ENCODE measurements at regions not wholly inside any gene's neighbourhood (a gene's known extent, or its start where the extent isn't known, plus 50 kb on each side); places are given as distances from the start of the nearest gene placed in this dataset.

GRCh38 chr14:66038618-66039017 lies 447.6 kb upstream of the CCDC196 start:
- H3K4me1 Mint-ChIP-seq (ENCODE audit: low read depth): no peaks in the 10 kb centered on the region
- no peak overlapping the region for H3K4me3 Mint-ChIP-seq
- H3K9me3 Mint-ChIP-seq: no peaks in the 10 kb centered on the region
- no peaks in the 10 kb centered on the region for H3K27me3 Mint-ChIP-seq
- no peaks in the 10 kb centered on the region for H3K36me3 Mint-ChIP-seq (ENCODE audit: low read depth)
- no peak overlapping the region for H3K27ac Mint-ChIP-seq

GRCh38 chr14:66039495-66039894 lies 446.7 kb upstream of the CCDC196 start:
- Mint-ChIP-seq H3K27ac (no peak overlapping the region), H3K4me1 (ENCODE audit: low read depth) (no peaks in the 10 kb centered on the region)

GRCh38 chr14:66041582-66041981 lies 444.6 kb upstream of the CCDC196 start:
- Mint-ChIP-seq H3K36me3 (ENCODE audit: low read depth) (no peaks in the 10 kb centered on the region), H3K4me3 (no peak overlapping the region), H3K27me3 (no peaks in the 10 kb centered on the region), H3K4me1 (ENCODE audit: low read depth) (no peaks in the 10 kb centered on the region), H3K9me3 (no peaks in the 10 kb centered on the region), H3K27ac (no peak overlapping the region)

More at GRCh38 chr14:66039495-66039894, 446.7 kb upstream of the CCDC196 start:
- no peaks in the 10 kb centered on the region for H3K27me3 Mint-ChIP-seq
- no peaks in the 10 kb centered on the region for H3K36me3 Mint-ChIP-seq (ENCODE audit: low read depth)
- H3K4me3 Mint-ChIP-seq: no peak overlapping the region
- H3K9me3 Mint-ChIP-seq: no peaks in the 10 kb centered on the region

GRCh38 chr14:66043921-66044320 lies 442.2 kb upstream of the CCDC196 start:
- Mint-ChIP-seq H3K4me3 (no peak overlapping the region), H3K9me3 (no peaks in the 10 kb centered on the region), H3K27me3 (no peaks in the 10 kb centered on the region), H3K36me3 (ENCODE audit: low read depth) (no peaks in the 10 kb centered on the region), H3K27ac (no peak overlapping the region), H3K4me1 (ENCODE audit: low read depth) (no peaks in the 10 kb centered on the region)

DNA sequence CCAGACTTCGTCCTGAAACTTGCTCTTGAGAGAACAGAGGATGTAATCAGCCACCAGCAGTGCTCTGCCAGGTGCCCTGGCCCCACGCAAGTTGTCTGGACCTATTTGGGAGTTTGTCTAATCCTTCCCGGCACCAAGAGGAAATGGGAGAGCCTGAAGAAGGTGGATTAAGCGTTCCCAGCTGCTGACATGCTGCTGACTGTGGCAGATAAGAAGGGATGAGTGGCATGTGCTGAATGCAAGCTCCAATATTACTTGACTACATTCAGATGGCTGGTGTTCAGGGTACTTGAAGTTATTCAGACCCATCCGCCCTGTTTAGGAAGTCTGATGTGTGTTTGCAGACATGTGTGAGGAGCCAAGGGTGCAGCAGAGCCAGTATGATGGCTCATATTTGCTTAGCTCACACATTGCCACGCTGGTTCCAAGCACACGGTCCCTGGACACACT lies 440.6 kb upstream of the CCDC196 start:
- no peaks in the 10 kb centered on the region for H3K36me3 Mint-ChIP-seq (ENCODE audit: low read depth)
- H3K4me3 Mint-ChIP-seq: no peak overlapping the region
- no peak overlapping the region for H3K27ac Mint-ChIP-seq

DNA sequence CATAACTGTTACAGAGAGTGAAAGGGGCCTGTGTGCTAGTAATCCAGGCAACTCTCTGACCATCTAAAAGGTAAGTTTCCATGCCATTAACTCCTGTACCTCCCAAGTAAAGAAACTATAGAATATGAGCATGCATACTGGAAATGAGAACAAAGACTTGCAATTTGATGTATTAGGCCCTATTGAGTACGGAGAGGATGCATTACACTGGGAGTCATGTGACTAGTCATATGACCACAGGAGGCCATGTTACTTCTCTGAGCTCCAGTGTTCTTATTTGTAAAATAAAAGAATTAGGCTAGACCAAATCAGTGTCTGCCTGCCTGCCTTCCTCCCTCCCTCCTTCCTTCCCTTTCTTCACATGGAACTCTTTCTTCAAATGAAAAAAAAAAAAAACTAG lies 440.1 kb upstream of the CCDC196 start:
- Mint-ChIP-seq H3K4me3 (no peak overlapping the region), H3K36me3 (ENCODE audit: low read depth) (no peaks in the 10 kb centered on the region), H3K4me1 (ENCODE audit: low read depth) (no peaks in the 10 kb centered on the region), H3K9me3 (no peaks in the 10 kb centered on the region), H3K27ac (no peak overlapping the region), H3K27me3 (peaks cover 4% of the 10 kb centered on the region)

More for the DNA sequence above, 440.6 kb upstream of the CCDC196 start:
- H3K27me3 Mint-ChIP-seq: peaks cover 4% of the 10 kb centered on the region
- no peaks in the 10 kb centered on the region for H3K9me3 Mint-ChIP-seq
- H3K4me1 Mint-ChIP-seq (ENCODE audit: low read depth): no peaks in the 10 kb centered on the region

- H3K4me3 Mint-ChIP-seq: no peak overlapping the region
- H3K4me1 Mint-ChIP-seq (ENCODE audit: low read depth): no peaks in the 10 kb centered on the region
- peaks cover 4% of the 10 kb centered on the region for H3K27me3 Mint-ChIP-seq
- no peaks in the 10 kb centered on the region for H3K36me3 Mint-ChIP-seq (ENCODE audit: low read depth)
- H3K9me3 Mint-ChIP-seq: no peaks in the 10 kb centered on the region
- H3K27ac Mint-ChIP-seq: no peak overlapping the region
These were observed 439.6 kb upstream of the CCDC196 start for GRCh38 chr14:66046591-66046990.

GRCh38 chr14:66056268-66056907 lies 429.8 kb upstream of the CCDC196 start:
- Mint-ChIP-seq H3K4me1 (ENCODE audit: low read depth) (peaks cover 4% of the 10 kb centered on the region), H3K27me3 (no peaks in the 10 kb centered on the region), H3K36me3 (ENCODE audit: low read depth) (no peaks in the 10 kb centered on the region), H3K27ac (no peak overlapping the region), H3K4me3 (no peak overlapping the region), H3K9me3 (peaks cover 4% of the 10 kb centered on the region)

GRCh38 chr14:66056926-66057552 lies 429.1 kb upstream of the CCDC196 start:
- Mint-ChIP-seq H3K4me1 (ENCODE audit: low read depth) (peaks cover 4% of the 10 kb centered on the region), H3K4me3 (no peak overlapping the region)

DNA sequence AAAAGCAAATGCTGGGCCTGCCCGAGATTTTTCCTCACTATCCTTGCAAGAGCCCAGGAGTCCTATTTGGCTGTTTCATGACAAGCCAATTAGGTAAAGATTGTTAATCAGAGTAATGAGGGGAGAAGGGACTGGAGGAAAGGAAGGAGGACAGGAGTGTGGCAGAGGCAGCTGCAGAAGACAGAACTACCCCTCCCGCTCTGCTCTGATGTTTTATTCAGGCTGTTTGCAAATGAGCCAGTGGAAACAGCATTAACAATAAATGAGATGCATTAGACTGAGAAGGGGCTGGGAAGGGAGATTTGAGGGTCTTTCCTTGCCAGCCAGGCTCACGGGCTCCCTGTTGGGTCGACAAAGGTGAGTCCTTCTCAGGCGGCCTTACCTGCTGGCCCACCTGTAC lies 421.0 kb upstream of the CCDC196 start:
- no peaks in the 10 kb centered on the region for H3K9me3 Mint-ChIP-seq
- no peaks in the 10 kb centered on the region for H3K36me3 Mint-ChIP-seq (ENCODE audit: low read depth)
- no peak overlapping the region for H3K27ac Mint-ChIP-seq
- H3K4me3 Mint-ChIP-seq: no peak overlapping the region
- H3K4me1 Mint-ChIP-seq (ENCODE audit: low read depth): no peaks in the 10 kb centered on the region
- H3K27me3 Mint-ChIP-seq: no peaks in the 10 kb centered on the region

More at GRCh38 chr14:66056926-66057552, 429.1 kb upstream of the CCDC196 start:
- Mint-ChIP-seq H3K27me3 (no peaks in the 10 kb centered on the region), H3K27ac (peak overlapping the region; percentile 3), H3K9me3 (peaks cover 4% of the 10 kb centered on the region), H3K36me3 (ENCODE audit: low read depth) (no peaks in the 10 kb centered on the region)

DNA sequence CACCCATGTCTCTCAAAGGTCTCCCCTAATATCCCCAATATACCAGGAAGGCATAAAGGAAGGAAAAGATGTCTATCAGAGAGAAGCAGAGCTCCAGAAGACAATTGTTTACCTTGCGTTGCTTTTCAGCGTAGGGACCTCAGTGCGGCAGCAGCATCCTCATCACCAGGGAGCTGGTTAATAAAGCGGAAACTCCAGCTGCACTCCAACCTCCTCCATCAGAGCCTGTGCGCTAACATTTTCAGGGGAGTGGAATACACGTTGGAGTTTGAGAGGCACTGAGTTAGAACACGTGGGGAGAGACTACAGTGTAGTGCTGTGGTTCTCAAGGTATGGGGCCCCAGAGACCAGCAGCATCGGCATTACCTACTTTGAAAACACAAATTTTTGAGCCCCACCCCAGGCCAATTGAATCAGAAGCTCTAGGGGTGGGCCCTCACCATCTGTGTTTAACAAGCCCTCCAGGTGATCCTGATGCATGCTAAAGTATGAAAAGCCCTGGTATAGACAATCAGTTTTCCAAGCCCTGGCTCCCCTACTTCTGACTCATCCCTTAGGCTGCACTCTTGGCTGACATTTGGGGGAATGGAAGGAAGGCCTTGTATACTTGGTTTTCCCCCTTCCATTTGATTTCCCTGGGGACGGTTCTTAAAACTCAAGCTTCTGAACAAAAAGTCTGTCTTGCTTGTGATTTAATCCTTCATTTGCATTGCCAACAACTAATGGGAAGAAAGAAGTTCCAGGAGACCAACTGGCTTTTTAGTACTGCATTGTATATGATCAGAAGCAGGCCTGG lies 419.0 kb upstream of the CCDC196 start:
- Mint-ChIP-seq H3K9me3 (no peaks in the 10 kb centered on the region), H3K27me3 (no peaks in the 10 kb centered on the region), H3K27ac (no peak overlapping the region), H3K4me1 (ENCODE audit: low read depth) (no peaks in the 10 kb centered on the region), H3K4me3 (no peak overlapping the region), H3K36me3 (ENCODE audit: low read depth) (no peaks in the 10 kb centered on the region)

GRCh38 chr14:66069036-66069435 lies 417.1 kb upstream of the CCDC196 start:
- H3K4me3 Mint-ChIP-seq: no peak overlapping the region
- no peaks in the 10 kb centered on the region for H3K36me3 Mint-ChIP-seq (ENCODE audit: low read depth)
- H3K4me1 Mint-ChIP-seq (ENCODE audit: low read depth): no peaks in the 10 kb centered on the region
- H3K27me3 Mint-ChIP-seq: no peaks in the 10 kb centered on the region
- H3K27ac Mint-ChIP-seq: no peak overlapping the region
- H3K9me3 Mint-ChIP-seq: no peaks in the 10 kb centered on the region

DNA sequence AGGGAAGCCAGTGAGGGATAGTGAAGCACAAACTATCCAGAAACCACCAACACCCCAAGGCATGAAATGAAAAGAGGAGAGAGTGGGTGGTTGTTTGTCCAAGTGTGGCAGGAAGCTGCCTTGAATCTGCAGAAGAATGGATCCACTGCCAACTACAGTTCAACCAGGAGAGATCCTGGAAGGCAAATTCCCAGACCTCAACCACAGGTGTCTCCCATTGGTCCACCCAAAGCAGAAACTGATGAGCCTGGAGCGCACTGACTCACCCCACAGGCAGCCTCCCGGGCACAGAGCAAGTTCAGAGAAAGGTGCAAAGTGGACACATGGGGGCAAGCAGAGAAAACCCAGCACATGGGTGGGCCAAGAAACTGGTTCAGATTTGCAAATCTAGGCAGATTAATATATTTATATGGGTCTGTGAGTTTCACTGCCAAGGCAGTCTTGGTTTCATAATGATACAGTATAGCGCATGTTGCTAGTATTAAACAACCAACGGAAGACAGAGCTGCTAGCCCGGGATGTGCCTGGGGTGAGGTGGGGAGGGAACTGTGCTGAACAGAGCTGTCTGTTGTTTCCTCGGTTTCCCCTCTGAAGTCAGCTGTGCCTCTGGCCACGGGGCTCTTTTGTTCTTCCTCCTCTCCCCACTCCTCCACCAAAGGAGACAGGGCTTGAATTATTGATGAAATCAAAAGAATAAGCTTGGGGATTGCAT lies 416.2 kb upstream of the CCDC196 start:
- Mint-ChIP-seq H3K27ac (no peak overlapping the region), H3K4me1 (ENCODE audit: low read depth) (no peaks in the 10 kb centered on the region), H3K4me3 (no peak overlapping the region), H3K36me3 (ENCODE audit: low read depth) (no peaks in the 10 kb centered on the region), H3K27me3 (no peaks in the 10 kb centered on the region), H3K9me3 (no peaks in the 10 kb centered on the region)

- Mint-ChIP-seq H3K9me3 (no peaks in the 10 kb centered on the region), H3K4me1 (ENCODE audit: low read depth) (no peaks in the 10 kb centered on the region)
These were observed 415.4 kb upstream of the CCDC196 start for GRCh38 chr14:66070542-66071319.

More at GRCh38 chr14:66070542-66071319, 415.4 kb upstream of the CCDC196 start:
- no peaks in the 10 kb centered on the region for H3K36me3 Mint-ChIP-seq (ENCODE audit: low read depth)
- no peak overlapping the region for H3K27ac Mint-ChIP-seq
- no peaks in the 10 kb centered on the region for H3K27me3 Mint-ChIP-seq
- no peak overlapping the region for H3K4me3 Mint-ChIP-seq
